Body of pancreas (tissue), 4 donors: ENCODE measurements at regions not wholly inside any gene's neighbourhood (a gene's known extent, or its start where the extent isn't known, plus 50 kb on each side); places are given as distances from the start of the nearest gene placed in this dataset.
A peak's percentile ranks its signal among the peaks of the same experiment; 100 is the strongest.

Source experiments
- ATAC-seq: fragments of 150-250 bp; one replicate; pipeline ENCODE4 v1.9.1; 2016
- DNase-seq, 4 donors: peaks; one replicate each; pipeline ENCODE4 v3.0.0-alpha.2; 2019
- H3K27ac ChIP-seq, 4 donors: fragments of 200-600 bp; sonication (generic); 1 replicate in 3 of 4; 2 replicates in 1 of 4; pipeline versions ENCODE4 v1.5.1 to v1.6.1; 2016 to 2019; ENCODE audit warnings: mild to moderate bottlenecking in 1 of 4, mixed read lengths in 1 of 4, moderate library complexity in 1 of 4
- H3K27me3 ChIP-seq, 2 donors: fragments of 200-600 bp; sonication (generic); one replicate each; pipeline ENCODE4 v1.6.0; 2016; ENCODE audit warnings: mild to moderate bottlenecking in 1 of 2
- H3K36me3 ChIP-seq, 2 donors: fragments of 200-600 bp; sonication (generic); replicated peaks in 1 of 2; 2 replicates each; pipeline ENCODE4 v1.5.1; 2016; ENCODE audit warnings: low read depth in 2 of 2; ENCODE audit not compliant: insufficient read depth in 1 of 2
- H3K4me1 ChIP-seq: fragments of 200-600 bp; sonication (generic); one replicate; pipeline ENCODE4 v1.6.0; 2016
- H3K4me3 ChIP-seq, 2 donors: fragments of 200-600 bp; sonication (generic); 1 replicate in 1 of 2; 2 replicates in 1 of 2; pipeline ENCODE4 v1.5.1; 2016 to 2019
- H3K9me3 ChIP-seq, 3 donors: fragments of 200-600 bp; sonication (generic); 1 replicate in 2 of 3; 2 replicates in 1 of 3; pipeline ENCODE4 v1.5.1; 2016
- POLR2A ChIP-seq, 3 donors: fragments of 450-650 bp; IDR thresholded peaks; one replicate each; pipeline ENCODE4 v1.6.1; 2016; ENCODE audit warnings: antibody characterized with exemption in 3 of 3, mild to moderate bottlenecking in 2 of 3
- WGBS, 2 donors: methylation state at CpG; one replicate each; pipeline ENCODE4 v1.1.5; 2017; 5-methylcytosine and 5-hydroxymethylcytosine counted together
- intact Hi-C: fragments of 100-400 bp; cut with DNase I; formaldehyde crosslinking; loops from one replicate; pipeline ENCODE4 v1.15.1; 2023
- TF ChIP-seq, protein P1 (sequence below), 7 experiments: fragments of 450-650 bp in 4 of 7; fragments of 200-600 bp in 3 of 7; sonication (generic) in 3 of 7; IDR thresholded peaks; one replicate each; pipeline ENCODE4 v1.5.1; 2016 to 2019; ENCODE audit warnings: antibody characterized with exemption in 7 of 7

DNA sequence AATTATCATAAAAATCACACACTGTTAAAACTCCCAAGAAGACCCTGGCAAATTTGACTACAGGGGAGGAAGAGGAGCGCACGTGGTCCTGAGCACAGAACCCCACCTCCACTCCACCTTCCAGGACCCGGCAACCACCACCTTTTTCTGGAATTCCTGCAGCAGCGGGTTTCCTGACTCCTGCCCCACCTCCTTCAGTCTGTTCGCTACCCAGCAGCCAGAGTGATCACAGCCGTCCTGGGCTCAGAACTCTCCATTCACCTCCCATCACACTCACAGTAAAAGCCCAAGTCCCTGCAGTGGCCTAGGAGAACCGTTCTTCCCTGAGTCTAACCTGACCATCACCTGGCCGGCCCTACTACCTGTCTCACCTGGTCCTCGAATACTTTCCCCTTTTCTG lies 107.4 kb upstream of the FAM204A start:
- TF ChIP-seq, protein P1, sequence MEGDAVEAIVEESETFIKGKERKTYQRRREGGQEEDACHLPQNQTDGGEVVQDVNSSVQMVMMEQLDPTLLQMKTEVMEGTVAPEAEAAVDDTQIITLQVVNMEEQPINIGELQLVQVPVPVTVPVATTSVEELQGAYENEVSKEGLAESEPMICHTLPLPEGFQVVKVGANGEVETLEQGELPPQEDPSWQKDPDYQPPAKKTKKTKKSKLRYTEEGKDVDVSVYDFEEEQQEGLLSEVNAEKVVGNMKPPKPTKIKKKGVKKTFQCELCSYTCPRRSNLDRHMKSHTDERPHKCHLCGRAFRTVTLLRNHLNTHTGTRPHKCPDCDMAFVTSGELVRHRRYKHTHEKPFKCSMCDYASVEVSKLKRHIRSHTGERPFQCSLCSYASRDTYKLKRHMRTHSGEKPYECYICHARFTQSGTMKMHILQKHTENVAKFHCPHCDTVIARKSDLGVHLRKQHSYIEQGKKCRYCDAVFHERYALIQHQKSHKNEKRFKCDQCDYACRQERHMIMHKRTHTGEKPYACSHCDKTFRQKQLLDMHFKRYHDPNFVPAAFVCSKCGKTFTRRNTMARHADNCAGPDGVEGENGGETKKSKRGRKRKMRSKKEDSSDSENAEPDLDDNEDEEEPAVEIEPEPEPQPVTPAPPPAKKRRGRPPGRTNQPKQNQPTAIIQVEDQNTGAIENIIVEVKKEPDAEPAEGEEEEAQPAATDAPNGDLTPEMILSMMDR (IDR thresholded peaks at IDR 0.05) = no peak
- TF ChIP-seq POLR2A (IDR thresholded peaks at IDR 0.05) = no peak
- Histone ChIP-seq H3K36me3 (no peaks in the 10 kb centered on the region), H3K4me3 (no peak overlapping the region), H3K9me3 (no peaks in the 10 kb centered on the region), H3K27ac (no peak overlapping the region), H3K4me1 (no peaks in the 10 kb centered on the region), H3K27me3 (no peaks in the 10 kb centered on the region)
- DNase-seq (no peak), ATAC-seq (no peak)
- intact Hi-C loops = no loop called here
- WGBS, 2 donors = 52 to 70% methylated on average over 9 of the region's 9 CpGs

DNA sequence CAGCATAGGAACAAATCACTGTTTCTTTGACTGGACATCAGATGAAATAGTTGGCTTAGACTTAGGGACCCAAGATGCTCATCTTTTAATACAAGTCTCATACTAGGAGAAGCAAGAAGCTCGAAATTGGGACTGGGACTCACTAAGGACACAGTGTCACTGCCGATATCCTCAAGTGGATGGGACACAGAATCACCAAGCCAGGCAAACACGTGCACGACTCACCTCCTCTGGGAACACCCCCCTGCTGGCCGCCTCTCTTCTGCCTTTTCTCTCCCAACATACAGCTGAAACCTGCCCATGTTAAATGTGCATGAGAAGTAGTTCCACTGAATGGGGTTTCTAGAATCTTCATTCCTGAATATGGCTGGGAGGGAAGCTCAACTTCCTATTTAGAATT lies 106.6 kb upstream of the FAM204A start:
- H3K27ac ChIP-seq = no peak overlapping the region
- TF ChIP-seq POLR2A (IDR thresholded peaks at IDR 0.05) = no peak
- TF ChIP-seq, protein P1 (IDR thresholded peaks at IDR 0.05) = no peak
- DNase-seq = no peak
- H3K9me3 ChIP-seq = no peaks in the 10 kb centered on the region
- H3K4me3 ChIP-seq = no peak overlapping the region
- WGBS, 2 donors = 55 to 60% methylated on average over 5 of the region's 5 CpGs
- H3K27me3 ChIP-seq = no peaks in the 10 kb centered on the region
- H3K4me1 ChIP-seq = no peaks in the 10 kb centered on the region
- intact Hi-C loops = no loop called here
- no peak for ATAC-seq
- no peaks in the 10 kb centered on the region for H3K36me3 ChIP-seq

DNA sequence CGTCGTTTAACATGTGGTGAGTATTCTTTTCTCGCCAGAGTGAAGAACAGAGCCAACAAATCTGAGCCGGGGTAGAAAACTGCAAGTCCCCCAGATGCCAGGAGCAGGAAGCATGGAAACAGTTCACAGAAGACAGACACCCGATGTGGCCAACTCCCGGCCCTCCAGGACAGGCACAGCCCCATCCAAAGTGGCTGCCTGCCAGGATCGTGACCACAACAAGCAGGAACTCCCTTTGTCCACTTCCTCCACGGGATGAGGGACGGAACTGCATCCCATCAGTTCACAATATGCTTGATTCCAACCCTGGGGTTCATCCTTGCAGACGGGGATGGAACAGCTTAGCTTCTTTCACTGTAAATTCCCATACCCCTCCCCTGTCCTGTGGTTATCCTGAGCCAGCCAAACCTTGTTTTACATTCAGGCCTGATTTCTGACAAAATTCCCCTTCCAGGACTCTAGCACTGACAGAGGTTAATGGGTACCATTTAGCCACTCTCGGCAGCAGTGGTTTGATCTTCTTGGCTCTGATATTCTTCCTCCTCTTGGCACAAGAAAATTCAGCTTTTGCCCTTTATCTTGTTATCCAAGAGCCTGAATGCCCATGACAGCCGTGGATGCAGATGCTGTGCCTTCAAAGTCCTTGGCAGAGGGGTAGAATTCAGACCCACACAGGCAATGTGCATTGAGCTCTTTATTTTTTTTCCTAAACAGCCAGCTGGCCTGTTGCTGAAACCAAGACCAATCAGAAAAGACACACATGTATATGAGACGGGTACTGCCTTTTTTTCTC lies 105.5 kb upstream of the FAM204A start:
- H3K27me3 ChIP-seq = no peaks in the 10 kb centered on the region
- H3K9me3 ChIP-seq = no peaks in the 10 kb centered on the region
- ATAC-seq (no peak), DNase-seq (peak in 2 of 4 donors; percentile 6 to 10)
- no peak overlapping the region for H3K4me3 ChIP-seq
- no peak for TF ChIP-seq POLR2A (IDR thresholded peaks at IDR 0.05)
- TF ChIP-seq, protein P1 (IDR thresholded peaks at IDR 0.05) = no peak
- no peak overlapping the region for H3K27ac ChIP-seq
- intact Hi-C loops = no loop called here
- 49 to 51% methylated on average over 10 to 13 of the region's 13 CpGs for WGBS, 2 donors
- no peaks in the 10 kb centered on the region for H3K36me3 ChIP-seq
- H3K4me1 ChIP-seq = no peaks in the 10 kb centered on the region

GRCh38 chr10:118445535-118445934 lies 103.4 kb upstream of the FAM204A start:
- no peak for ATAC-seq
- H3K9me3 ChIP-seq = no peaks in the 10 kb centered on the region
- TF ChIP-seq POLR2A (IDR thresholded peaks at IDR 0.05) = no peak
- TF ChIP-seq, protein P1 (IDR thresholded peaks at IDR 0.05) = no peak
- H3K27me3 ChIP-seq = no peaks in the 10 kb centered on the region
- intact Hi-C loops = no loop called here
- no peak overlapping the region for H3K27ac ChIP-seq
- no peaks in the 10 kb centered on the region for H3K4me1 ChIP-seq
- DNase-seq = no peak
- no peaks in the 10 kb centered on the region for H3K36me3 ChIP-seq
- 65 to 67% methylated on average over 1 of the region's 1 CpG for WGBS, 2 donors
- no peak overlapping the region for H3K4me3 ChIP-seq

DNA sequence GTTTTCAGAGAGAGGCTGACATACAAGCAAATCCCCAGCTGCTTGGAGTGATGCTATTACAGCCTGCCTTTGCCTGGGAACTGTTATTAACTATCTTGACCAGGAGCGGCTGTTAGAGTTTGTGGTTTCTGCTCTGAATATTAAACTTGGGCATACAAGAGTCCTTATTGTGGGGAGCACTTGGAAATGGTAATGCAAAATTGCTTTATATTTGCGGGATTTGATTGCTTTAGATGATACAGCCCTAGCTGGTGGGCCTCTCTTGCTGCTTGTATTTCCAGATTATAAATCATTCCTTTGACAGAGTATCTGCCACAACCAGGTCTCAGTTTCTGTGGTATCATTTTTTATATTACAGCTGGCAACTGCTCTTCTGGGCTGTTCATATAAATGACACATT lies 101.9 kb upstream of the FAM204A start:
- no peaks in the 10 kb centered on the region for H3K27me3 ChIP-seq
- ATAC-seq (no peak), DNase-seq (no peak)
- no peaks in the 10 kb centered on the region for H3K36me3 ChIP-seq
- 51 to 58% methylated on average over 2 of the region's 2 CpGs for WGBS, 2 donors
- no peaks in the 10 kb centered on the region for H3K4me1 ChIP-seq
- no peaks in the 10 kb centered on the region for H3K9me3 ChIP-seq
- intact Hi-C loops = no loop called here
- no peak overlapping the region for H3K4me3 ChIP-seq
- no peak overlapping the region for H3K27ac ChIP-seq
- no peak for TF ChIP-seq POLR2A (IDR thresholded peaks at IDR 0.05)
- TF ChIP-seq, protein P1 (IDR thresholded peaks at IDR 0.05) = no peak
